HepG2 (cell line): ENCODE measurements at regions not wholly inside any gene's neighbourhood (a gene's known extent, or its start where the extent isn't known, plus 50 kb on each side); places are given as distances from the start of the nearest gene placed in this dataset.

ENCODE experiments used
- ATAC-seq: fragments of 200-7000 bp; cut with Tn5 transposase; 3 replicates; pipeline ENCODE4 v1.9.1; 2020; ENCODE audit warnings: mild to moderate bottlenecking, moderate library complexity
- BruUV-seq: library from RNA; stranded (reverse); fragments of 400-500 nt; replicated peaks from 2 replicates; lab custom pipeline; 2021; lab: Mats Ljungman, UMichigan
- CTCF ChIA-PET: fragments of 300-600 bp; formaldehyde crosslinking; extraction: SDS; loops from one replicate; lab custom pipeline; 2021; ENCODE audit warnings: low total read pairs, inconsistent platforms, low intra/inter-chr PET ratio; lab: Yijun Ruan, JAX
- POLR2A ChIA-PET: fragments of 350-600 bp; sonication (Branson Sonifier 250); formaldehyde crosslinking; loops from one replicate; lab custom pipeline; 2020; ENCODE audit warnings: antibody characterized with exemption, inconsistent platforms; lab: Yijun Ruan, JAX
- DNase-seq: peaks from one replicate; pipeline ENCODE4 v3.0.0-alpha.2; 2015; ENCODE audit warnings: low spot score
- FAIRE-seq: peaks from 3 replicates; lab custom pipeline; 2011; peaks lifted over from hg19 to GRCh38; lab: Jason Lieb, UNC
- H2AFZ ChIP-seq: one replicate; pipeline ENCODE4 v1.6.1; 2011; ENCODE audit warnings: low read length, inconsistent platforms
- H3K27ac ChIP-seq: fragments of 300-600 bp; 3 replicates; pipeline ENCODE4 v1.8.0; 2011; ENCODE audit warnings: mixed run types, mild to moderate bottlenecking, mixed read lengths, low read length, inconsistent platforms; ENCODE audit not compliant: insufficient read depth; ENCODE audit errors: extremely low read length
- H3K27me3 ChIP-seq, 2 experiments: fragments of 200-600 bp in 1 of 2; 2 replicates in 1 of 2; 3 replicates in 1 of 2; pipeline versions ENCODE4 v1.6.0 to v1.8.0; 2011; ENCODE audit warnings: low read length in 2 of 2, mild to moderate bottlenecking in 2 of 2, moderate library complexity in 2 of 2, inconsistent platforms in 1 of 2; ENCODE audit not compliant: insufficient read depth in 2 of 2, control insufficient read depth in 1 of 2
- H3K36me3 ChIP-seq, 2 experiments: fragments of 200-600 bp in 1 of 2; replicated peaks in 1 of 2; 2 replicates in 1 of 2; 3 replicates in 1 of 2; pipeline versions ENCODE4 v1.5.1 to v1.8.0; 2011; ENCODE audit warnings: low read length in 2 of 2, inconsistent platforms in 1 of 2; ENCODE audit not compliant: insufficient read depth in 2 of 2, control insufficient read depth in 1 of 2
- H3K4me1 ChIP-seq: 2 replicates; pipeline ENCODE4 v1.5.1; 2012; ENCODE audit warnings: low read length, inconsistent platforms; ENCODE audit not compliant: insufficient read depth
- H3K4me2 ChIP-seq: 2 replicates; pipeline ENCODE4 v1.6.0; 2011; ENCODE audit warnings: low read depth, low read length, inconsistent platforms
- H3K4me3 ChIP-seq, 3 experiments: fragments of 200-600 bp in 1 of 3; sonication (generic), shearing (Covaris generic) in 1 of 3; replicated peaks in 1 of 3; 2 replicates each; pipeline ENCODE4 v1.5.1; 2011 to 2016; ENCODE audit warnings: low read length in 3 of 3, inconsistent platforms in 2 of 3, low read depth in 2 of 3, mild to moderate bottlenecking in 2 of 3, control low read depth in 1 of 3, mixed read lengths in 1 of 3; ENCODE audit not compliant: insufficient read depth in 1 of 3
- H3K79me2 ChIP-seq: one replicate; pipeline ENCODE4 v1.6.1; 2011; ENCODE audit warnings: low read length, inconsistent platforms; ENCODE audit not compliant: insufficient read depth
- H3K9ac ChIP-seq: 2 replicates; pipeline ENCODE4 v1.6.0; 2011; ENCODE audit warnings: mild to moderate bottlenecking, low read depth, low read length, inconsistent platforms; ENCODE audit not compliant: insufficient read depth
- H3K9me3 ChIP-seq: 2 replicates; pipeline ENCODE4 v1.5.1; 2012; ENCODE audit warnings: mild to moderate bottlenecking, low read length
- H4K20me1 ChIP-seq: 2 replicates; pipeline ENCODE4 v1.6.0; 2011; ENCODE audit warnings: inconsistent platforms, mild to moderate bottlenecking, low read length, moderate library complexity; ENCODE audit not compliant: insufficient read depth
- CREB1 ChIP-seq, 2 experiments: fragments of 450-650 bp in 1 of 2; IDR thresholded peaks; 2 replicates each; pipeline ENCODE4 v1.6.1; 2016 to 2017; ENCODE audit warnings: control low read depth in 1 of 2, mild to moderate bottlenecking in 1 of 2, missing compliant biosample characterization in 1 of 2, missing genetic modification characterization in 1 of 2
- DMAP1 ChIP-seq: IDR thresholded peaks from 2 replicates; pipeline ENCODE4 v1.6.1; 2016
- ETV6 ChIP-seq: sonication (generic); formaldehyde crosslinking; conservative IDR thresholded peaks from 2 replicates; pipeline ENCODE4 v1.4.0; 2020; ENCODE audit warnings: missing genetic modification reagents
- GLI4 ChIP-seq: sonication (generic); formaldehyde crosslinking; IDR thresholded peaks from 2 replicates; pipeline ENCODE4 v1.5.1; 2020; ENCODE audit warnings: missing genetic modification reagents, mild to moderate bottlenecking, moderate library complexity, borderline replicate concordance
- MAF1 ChIP-seq: sonication (generic); formaldehyde crosslinking; IDR thresholded peaks from 2 replicates; pipeline ENCODE4 v1.5.0; 2020; ENCODE audit warnings: missing genetic modification reagents, borderline replicate concordance
- MLXIP ChIP-seq: sonication (generic); formaldehyde crosslinking; IDR thresholded peaks from 2 replicates; pipeline ENCODE4 v1.9.0; 2021; ENCODE audit warnings: missing genetic modification reagents, borderline replicate concordance
- NBN ChIP-seq: fragments of 450-650 bp; conservative IDR thresholded peaks from 2 replicates; pipeline ENCODE4 v1.6.1; 2017
- RXRA ChIP-seq: sonication (generic); formaldehyde crosslinking; IDR thresholded peaks from 2 replicates; pipeline ENCODE4 v1.5.1; 2020; ENCODE audit warnings: missing genetic modification reagents
- ZMAT3 ChIP-seq: sonication (generic); formaldehyde crosslinking; conservative IDR thresholded peaks from 2 replicates; pipeline ENCODE4 v1.7.0; 2021; ENCODE audit warnings: missing genetic modification reagents
- WGBS: methylation state at CpG from one replicate; pipeline ENCODE4 v1.1.6; 2017; ENCODE audit warnings: low lambda C conversion rate; 5-methylcytosine and 5-hydroxymethylcytosine counted together
- in situ Hi-C: cut with HindIII; loops from 2 replicates; pipeline ENCODE4 v1.10.0; 2017; ENCODE audit warnings: low pct_unique_long_range_greater_than_20kb; ENCODE audit not compliant: extremely low pct_ligation_motif_present
- intact Hi-C: fragments of 100-400 bp; cut with micrococcal nuclease; formaldehyde crosslinking; loops from one replicate; pipeline ENCODE4 v1.10.0; 2022; ENCODE audit not compliant: unreplicated experiment

GRCh38 chr4:31908261-31908660 is 1188.1 kb downstream of the PCDH7 start:
- ATAC-seq (no peak), FAIRE-seq (no peak), DNase-seq (no peak)
- Histone ChIP-seq H3K27me3 (no peaks in the 10 kb centered on the region), H3K36me3 (no peaks in the 10 kb centered on the region), H4K20me1 (no peaks in the 10 kb centered on the region), H3K4me1 (no peaks in the 10 kb centered on the region), H3K9ac (no peak overlapping the region), H3K4me2 (no peak overlapping the region), H2AFZ (no peak overlapping the region), H3K79me2 (no peaks in the 10 kb centered on the region), H3K9me3 (peaks cover 84% of the 10 kb centered on the region), H3K27ac (no peak overlapping the region), H3K4me3 (no peak overlapping the region)
- in situ Hi-C loops, result no loop called here
- ChIA-PET POLR2A (no interaction called here), CTCF (no interaction called here)
- TF ChIP-seq NBN (no peak), ETV6 (no peak), GLI4 (CRISPR knock-in tag) (no peak), ZMAT3 (CRISPR knock-in tag) (no peak), MAF1 (CRISPR knock-in tag) (no peak), RXRA (no peak), DMAP1 (CRISPR knock-in tag) (no peak), CREB1 (IDR thresholded peaks at IDR 0.05) (no peak), CREB1 (CRISPR knock-in tag; IDR thresholded peaks at IDR 0.05) (no peak), MLXIP (no peak)
- 0% methylated on average over 3 of the region's 3 CpGs for WGBS
- no TSS peak for BruUV-seq
- intact Hi-C loops, result no loop called here
